Stomach (tissue), 8 donors: ENCODE measurements at regions not wholly inside any gene's neighbourhood (a gene's known extent, or its start where the extent isn't known, plus 50 kb on each side); places are given as distances from the start of the nearest gene placed in this dataset.
A peak's percentile ranks its signal among the peaks of the same experiment; 100 is the strongest.

Experiments
- DNase-seq, 2 donors: peaks; one replicate each; pipeline versions ENCODE4 v3.0.0 to v3.0.0-alpha.2; 2013 to 2019
- H3K27ac ChIP-seq, 5 donors: fragments of 200-600 bp in 4 of 5; sonication (generic) in 4 of 5; one replicate each; pipeline ENCODE4 v1.5.1; 2013 to 2019; ENCODE audit warnings: mild to moderate bottlenecking in 1 of 5, moderate library complexity in 1 of 5
- H3K27me3 ChIP-seq, 3 donors: fragments of 200-600 bp; sonication (generic); one replicate each; pipeline ENCODE4 v1.5.1; 2017 to 2019; ENCODE audit warnings: mixed run types in 1 of 3
- H3K36me3 ChIP-seq, 4 donors: fragments of 200-600 bp; sonication (generic); 1 replicate in 3 of 4; 2 replicates in 1 of 4; pipeline ENCODE4 v1.5.1; 2016 to 2019
- H3K4me1 ChIP-seq, 4 donors: fragments of 200-600 bp; sonication (generic); one replicate each; pipeline ENCODE4 v1.5.1; 2016 to 2019
- H3K4me3 ChIP-seq, 4 donors: fragments of 200-600 bp; sonication (generic) in 3 of 4; one replicate each; pipeline ENCODE4 v1.5.1; 2016 to 2019; ENCODE audit warnings: mild to moderate bottlenecking in 1 of 4
- H3K9me3 ChIP-seq, 4 donors: fragments of 200-600 bp; sonication (generic); one replicate each; pipeline ENCODE4 v1.5.1; 2016 to 2019
- CTCF ChIP-seq, 7 experiments: fragments of 450-650 bp in 4 of 7; fragments of 200-600 bp in 3 of 7; sonication (generic) in 3 of 7; IDR thresholded peaks; one replicate each; pipeline ENCODE4 v1.5.1; 2016 to 2019; ENCODE audit warnings: antibody characterized with exemption in 7 of 7, control low read depth in 2 of 7, mild to moderate bottlenecking in 1 of 7
- EP300 ChIP-seq: sonication (generic); formaldehyde crosslinking; IDR thresholded peaks from one replicate; pipeline ENCODE4 v1.6.1; 2017; ENCODE audit warnings: antibody characterized with exemption
- POLR2A ChIP-seq, 4 donors: fragments of 450-650 bp; IDR thresholded peaks; one replicate each; pipeline ENCODE4 v1.6.1; 2016; ENCODE audit warnings: antibody characterized with exemption in 4 of 4, control low read depth in 2 of 4, mild to moderate bottlenecking in 1 of 4, moderate library complexity in 1 of 4
- POLR2AphosphoS5 ChIP-seq, 3 donors: sonication (generic); formaldehyde crosslinking; IDR thresholded peaks; one replicate each; pipeline ENCODE4 v1.6.1; 2016; ENCODE audit warnings: antibody characterized with exemption in 3 of 3
- WGBS, 5 donors: extraction: QIAGEN DNeasy Blood & Tissue Kit in 3 of 5; methylation state at CpG; one replicate each; pipeline versions ENCODE4 v1.1.5 to v1.1.7; 2013 to 2018; 5-methylcytosine and 5-hydroxymethylcytosine counted together
- intact Hi-C: fragments of 100-400 bp; cut with DNase I; formaldehyde crosslinking; loops from one replicate; pipeline ENCODE4 v1.15.1; 2023; ENCODE audit warnings: low total_unique reads
- donor health status: healthy with polysubstance abuse.
- donor health status: Bipolar disorder and iron deficiency.
- donor health status: healthy.

DNA sequence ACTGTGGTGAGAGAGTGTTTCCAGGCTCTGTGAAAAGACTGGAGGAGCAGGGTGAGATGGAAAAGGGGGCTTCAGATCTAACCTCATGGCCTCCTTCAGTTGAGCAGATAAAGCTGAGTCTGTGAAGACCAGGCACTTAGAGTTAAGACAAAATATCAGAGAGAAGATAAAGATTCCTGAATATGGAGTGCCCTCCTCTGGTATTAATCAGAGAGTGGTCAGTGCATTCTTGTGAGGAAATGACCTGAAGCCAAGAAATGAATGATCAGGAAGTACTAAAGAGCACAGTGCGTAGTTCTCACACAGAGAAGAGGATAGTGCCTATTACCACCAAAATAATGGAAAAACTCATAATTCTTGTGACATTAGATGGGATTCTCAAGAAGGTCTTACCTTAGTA, 1417.0 kb upstream of the ACO1 start:
- TF ChIP-seq EP300 = no peak
- TF ChIP-seq POLR2A (IDR thresholded peaks at IDR 0.05) = no peak
- TF ChIP-seq POLR2AphosphoS5 (IDR thresholded peaks at IDR 0.05) = no peak
- TF ChIP-seq CTCF (IDR thresholded peaks at IDR 0.05) = no peak
- DNase-seq = peak in 1 of 2 donors; percentile 16
- Histone ChIP-seq H3K27ac (no peak overlapping the region), H3K36me3 (no peaks in the 10 kb centered on the region), H3K9me3 (no peaks in the 10 kb centered on the region), H3K27me3 (no peaks in the 10 kb centered on the region), H3K4me1 (no peaks in the 10 kb centered on the region), H3K4me3 (no peak overlapping the region)
- intact Hi-C loops = no loop called here
- 29 to 50% (median 40%) methylated on average over 1 of the region's 1 CpG for WGBS, 5 donors

DNA sequence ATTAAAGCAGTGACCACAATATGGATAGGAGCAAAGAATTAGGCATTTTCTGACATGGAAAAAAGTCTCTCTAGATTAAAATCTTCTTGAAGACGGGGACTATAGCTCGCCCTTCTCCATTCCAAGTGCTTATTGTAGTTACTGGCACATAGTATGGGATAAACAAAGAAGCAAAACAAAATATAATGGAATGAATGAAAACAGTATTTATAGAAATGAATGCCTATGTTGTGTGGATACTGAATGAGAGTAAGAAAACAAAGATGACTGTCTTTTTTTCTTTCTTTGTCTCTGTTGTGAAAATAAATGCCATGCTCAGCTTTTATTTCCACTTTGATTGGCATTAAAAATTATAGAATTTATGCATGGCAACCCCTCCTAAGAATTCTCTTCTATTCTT, 1414.3 kb upstream of the ACO1 start:
- no peak overlapping the region for H3K4me3 ChIP-seq
- H3K27ac ChIP-seq = no peak overlapping the region
- intact Hi-C loops = no loop called here
- DNase-seq = no peak
- H3K27me3 ChIP-seq = no peaks in the 10 kb centered on the region
- H3K4me1 ChIP-seq = no peaks in the 10 kb centered on the region
- WGBS, 5 donors = 68 to 89% (median 86%) methylated on average over 2 of the region's 2 CpGs
- no peaks in the 10 kb centered on the region for H3K9me3 ChIP-seq
- no peaks in the 10 kb centered on the region for H3K36me3 ChIP-seq
- TF ChIP-seq CTCF (IDR thresholded peaks at IDR 0.05) (no peak), EP300 (no peak), POLR2A (IDR thresholded peaks at IDR 0.05) (no peak), POLR2AphosphoS5 (IDR thresholded peaks at IDR 0.05) (no peak)

- Histone ChIP-seq H3K27ac (no peak overlapping the region), H3K36me3 (no peaks in the 10 kb centered on the region), H3K9me3 (no peaks in the 10 kb centered on the region), H3K4me3 (no peak overlapping the region), H3K4me1 (no peaks in the 10 kb centered on the region), H3K27me3 (no peaks in the 10 kb centered on the region)
- intact Hi-C loops = no loop called here
- TF ChIP-seq POLR2A (IDR thresholded peaks at IDR 0.05) (no peak), CTCF (IDR thresholded peaks at IDR 0.05) (no peak), EP300 (no peak), POLR2AphosphoS5 (IDR thresholded peaks at IDR 0.05) (no peak)
- no peak for DNase-seq
- WGBS, 5 donors = 72 to 86% (median 81%) methylated on average over 3 of the region's 3 CpGs
These were observed 1413.6 kb upstream of the ACO1 start for GRCh38 chr9:30970812-30971211.

- H3K27me3 ChIP-seq = no peaks in the 10 kb centered on the region
- no peak for TF ChIP-seq CTCF (IDR thresholded peaks at IDR 0.05)
- TF ChIP-seq POLR2A (IDR thresholded peaks at IDR 0.05) = no peak
- no peak for TF ChIP-seq POLR2AphosphoS5 (IDR thresholded peaks at IDR 0.05)
- no peak for TF ChIP-seq EP300
- no peak overlapping the region for H3K4me3 ChIP-seq
- intact Hi-C loops = no loop called here
- no peaks in the 10 kb centered on the region for H3K4me1 ChIP-seq
- no peaks in the 10 kb centered on the region for H3K9me3 ChIP-seq
- no peak overlapping the region for H3K27ac ChIP-seq
- no peaks in the 10 kb centered on the region for H3K36me3 ChIP-seq
- no peak for DNase-seq
These were observed 1411.8 kb upstream of the ACO1 start for GRCh38 chr9:30972654-30973053.

GRCh38 chr9:30977965-30978364, 1406.5 kb upstream of the ACO1 start:
- no peaks in the 10 kb centered on the region for H3K36me3 ChIP-seq
- H3K4me1 ChIP-seq = no peaks in the 10 kb centered on the region
- H3K27ac ChIP-seq = no peak overlapping the region
- intact Hi-C loops = no loop called here
- 60 to 97% (median 83%) methylated on average over 1 of the region's 1 CpG for WGBS, 5 donors
- peaks cover 0 to 12% (median 3%) of the 10 kb centered on the region in 4 donors for H3K9me3 ChIP-seq
- H3K4me3 ChIP-seq = no peak overlapping the region
- TF ChIP-seq EP300 = no peak
- TF ChIP-seq POLR2AphosphoS5 (IDR thresholded peaks at IDR 0.05) = no peak
- no peak for TF ChIP-seq CTCF (IDR thresholded peaks at IDR 0.05)
- TF ChIP-seq POLR2A (IDR thresholded peaks at IDR 0.05) = no peak
- DNase-seq = no peak
- no peaks in the 10 kb centered on the region for H3K27me3 ChIP-seq
